SU-DHL-6 (cell line): ENCODE measurements at regions not wholly inside any gene's neighbourhood (a gene's known extent, or its start where the extent isn't known, plus 50 kb on each side); places are given as distances from the start of the nearest gene placed in this dataset.
"Not testable (repeated sequence)": the region's sequence is repeated elsewhere in the genome, so short reads cannot be mapped to it uniquely, and the experiment has no call there.

ENCODE experiments used
- H2AFZ ChIP-seq: fragments of 200-600 bp; sonication (generic); 2 replicates; pipeline ENCODE4 v1.6.1; 2014; ENCODE audit warnings: low read depth, mild to moderate bottlenecking, moderate library complexity, mixed read lengths, antibody characterized with exemption, low read length; ENCODE audit not compliant: severe bottlenecking
- H3F3A ChIP-seq: fragments of 200-600 bp; shearing (Covaris generic); 2 replicates; pipeline ENCODE4 v1.6.0; 2016; ENCODE audit warnings: antibody characterized with exemption, mild to moderate bottlenecking; ENCODE audit not compliant: insufficient read depth
- H3K27ac ChIP-seq: fragments of 200-600 bp; sonication (generic); 2 replicates; pipeline ENCODE4 v1.5.1; 2016; ENCODE audit warnings: low read depth, mild to moderate bottlenecking, low read length, moderate library complexity, mixed read lengths
- H3K27me3 ChIP-seq: fragments of 200-600 bp; sonication (generic), shearing (Covaris generic); 2 replicates; pipeline ENCODE4 v1.6.0; 2014; ENCODE audit warnings: mild to moderate bottlenecking, low read length
- H3K36me3 ChIP-seq: fragments of 200-600 bp; sonication (generic); 2 replicates; pipeline ENCODE4 v1.6.1; 2014; ENCODE audit warnings: mild to moderate bottlenecking, low read length, mixed read lengths
- H3K4me2 ChIP-seq: fragments of 300-600, 200-600 bp; shearing (Covaris generic), sonication (generic); 2 replicates; pipeline ENCODE4 v1.6.0; 2014; ENCODE audit warnings: low read length, low read depth, mild to moderate bottlenecking; ENCODE audit not compliant: poor library complexity, severe bottlenecking
- H3K4me3 ChIP-seq: fragments of 200-600 bp; sonication (generic); 2 replicates; pipeline ENCODE4 v1.5.1; 2014; ENCODE audit warnings: antibody characterized with exemption, low read length, mild to moderate bottlenecking, mixed read lengths; ENCODE audit not compliant: insufficient read depth, poor library complexity, severe bottlenecking
- H3K79me2 ChIP-seq: fragments of 200-600 bp; sonication (generic); 2 replicates; pipeline ENCODE4 v1.6.1; 2014; ENCODE audit warnings: mild to moderate bottlenecking, low read length, moderate library complexity; ENCODE audit not compliant: insufficient read depth
- H3K9ac ChIP-seq: fragments of 200-600 bp; sonication (generic); 2 replicates; pipeline ENCODE4 v1.7.0; 2014; ENCODE audit warnings: mild to moderate bottlenecking, low read length
- H3K9me2 ChIP-seq: fragments of 200-600 bp; sonication (generic); replicated peaks from 2 replicates; pipeline ENCODE4 v1.6.1; 2014; ENCODE audit warnings: low read length; ENCODE audit not compliant: insufficient read depth
- H3K9me3 ChIP-seq: fragments of 200-600 bp; sonication (generic); 2 replicates; pipeline ENCODE4 v1.6.1; 2014; ENCODE audit warnings: low read length, mixed read lengths; ENCODE audit not compliant: insufficient read depth
- H4K20me1 ChIP-seq: fragments of 200-600 bp; sonication (generic); 2 replicates; pipeline ENCODE4 v1.6.1; 2014; ENCODE audit warnings: low read depth, mild to moderate bottlenecking, antibody characterized with exemption, low read length, moderate library complexity, mixed read lengths
- EZH2phosphoT487 ChIP-seq: fragments of 200-600 bp; sonication (generic), shearing (Covaris generic); conservative IDR thresholded peaks from 2 replicates; pipeline ENCODE4 v1.6.1; 2018; ENCODE audit warnings: mild to moderate bottlenecking, antibody characterized with exemption, low read length, moderate library complexity, mixed read lengths
- TF ChIP-seq, protein P1 (sequence below): fragments of 200-600 bp; sonication (generic); IDR thresholded peaks from one replicate; pipeline ENCODE4 v1.5.1; 2017; ENCODE audit warnings: antibody characterized with exemption, mild to moderate bottlenecking, low read length, moderate library complexity; ENCODE audit not compliant: insufficient read depth, poor library complexity, severe bottlenecking

DNA sequence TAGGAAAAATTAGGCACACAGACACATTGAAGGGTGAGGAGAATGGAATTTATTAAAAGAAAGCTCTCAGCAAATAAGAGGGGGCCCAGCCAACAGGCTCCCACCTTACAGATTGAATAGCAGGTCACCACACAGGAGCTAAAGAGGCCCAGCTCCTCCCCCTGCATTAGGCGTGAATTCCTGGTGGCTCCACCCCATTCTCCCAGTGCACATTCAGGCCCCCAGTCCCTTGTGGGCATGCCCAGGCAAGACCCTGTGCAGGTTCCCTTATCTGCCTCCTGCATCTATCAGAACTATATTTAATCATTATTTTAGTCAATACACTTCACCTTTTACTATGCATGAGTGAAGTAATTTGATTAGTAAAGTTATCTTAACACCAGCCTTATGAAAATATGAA is 856.3 kb upstream of the NDST4 start:
- H3K79me2 ChIP-seq = no peaks in the 10 kb centered on the region
- no peak overlapping the region for H2AFZ ChIP-seq
- no peaks in the 10 kb centered on the region for H4K20me1 ChIP-seq
- H3K9ac ChIP-seq = no peak overlapping the region
- H3K36me3 ChIP-seq = no peaks in the 10 kb centered on the region
- no peak overlapping the region for H3K4me3 ChIP-seq
- no peaks in the 10 kb centered on the region for H3F3A ChIP-seq
- H3K9me3 ChIP-seq = no peaks in the 10 kb centered on the region
- H3K9me2 ChIP-seq = no peaks in the 10 kb centered on the region
- TF ChIP-seq, protein P1, sequence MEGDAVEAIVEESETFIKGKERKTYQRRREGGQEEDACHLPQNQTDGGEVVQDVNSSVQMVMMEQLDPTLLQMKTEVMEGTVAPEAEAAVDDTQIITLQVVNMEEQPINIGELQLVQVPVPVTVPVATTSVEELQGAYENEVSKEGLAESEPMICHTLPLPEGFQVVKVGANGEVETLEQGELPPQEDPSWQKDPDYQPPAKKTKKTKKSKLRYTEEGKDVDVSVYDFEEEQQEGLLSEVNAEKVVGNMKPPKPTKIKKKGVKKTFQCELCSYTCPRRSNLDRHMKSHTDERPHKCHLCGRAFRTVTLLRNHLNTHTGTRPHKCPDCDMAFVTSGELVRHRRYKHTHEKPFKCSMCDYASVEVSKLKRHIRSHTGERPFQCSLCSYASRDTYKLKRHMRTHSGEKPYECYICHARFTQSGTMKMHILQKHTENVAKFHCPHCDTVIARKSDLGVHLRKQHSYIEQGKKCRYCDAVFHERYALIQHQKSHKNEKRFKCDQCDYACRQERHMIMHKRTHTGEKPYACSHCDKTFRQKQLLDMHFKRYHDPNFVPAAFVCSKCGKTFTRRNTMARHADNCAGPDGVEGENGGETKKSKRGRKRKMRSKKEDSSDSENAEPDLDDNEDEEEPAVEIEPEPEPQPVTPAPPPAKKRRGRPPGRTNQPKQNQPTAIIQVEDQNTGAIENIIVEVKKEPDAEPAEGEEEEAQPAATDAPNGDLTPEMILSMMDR = no peak
- TF ChIP-seq EZH2phosphoT487 = no peak
- H3K27me3 ChIP-seq = no peaks in the 10 kb centered on the region
- no peak overlapping the region for H3K27ac ChIP-seq
- no peak overlapping the region for H3K4me2 ChIP-seq

DNA sequence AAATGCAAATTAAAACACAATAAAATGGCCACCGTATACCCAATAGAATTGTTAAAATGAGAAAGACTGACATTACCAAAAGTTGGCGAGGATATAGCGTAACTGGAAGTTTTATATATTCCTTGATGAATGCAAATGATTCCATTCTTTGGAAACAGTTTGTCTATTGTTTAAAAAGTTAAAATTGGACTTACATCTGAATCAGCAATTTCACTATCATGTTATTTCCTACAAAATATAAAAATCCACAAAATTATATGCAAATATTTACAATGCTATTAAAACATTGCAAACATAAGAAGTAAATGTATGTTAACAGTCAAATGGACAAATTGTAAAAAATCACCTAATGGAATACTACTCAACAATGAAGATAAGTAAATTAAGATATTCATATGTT is 852.2 kb upstream of the NDST4 start:
- Histone ChIP-seq H3K27ac (no peak overlapping the region), H3K9me3 (no peaks in the 10 kb centered on the region), H3K4me3 (no peak overlapping the region), H3K27me3 (no peaks in the 10 kb centered on the region), H3F3A (no peaks in the 10 kb centered on the region), H3K36me3 (no peaks in the 10 kb centered on the region), H3K9me2 (no peaks in the 10 kb centered on the region), H4K20me1 (no peaks in the 10 kb centered on the region), H2AFZ (no peak overlapping the region), H3K9ac (no peak overlapping the region), H3K79me2 (no peaks in the 10 kb centered on the region), H3K4me2 (no peak overlapping the region)
- no peak for TF ChIP-seq EZH2phosphoT487
- TF ChIP-seq, protein P1 = no peak

DNA sequence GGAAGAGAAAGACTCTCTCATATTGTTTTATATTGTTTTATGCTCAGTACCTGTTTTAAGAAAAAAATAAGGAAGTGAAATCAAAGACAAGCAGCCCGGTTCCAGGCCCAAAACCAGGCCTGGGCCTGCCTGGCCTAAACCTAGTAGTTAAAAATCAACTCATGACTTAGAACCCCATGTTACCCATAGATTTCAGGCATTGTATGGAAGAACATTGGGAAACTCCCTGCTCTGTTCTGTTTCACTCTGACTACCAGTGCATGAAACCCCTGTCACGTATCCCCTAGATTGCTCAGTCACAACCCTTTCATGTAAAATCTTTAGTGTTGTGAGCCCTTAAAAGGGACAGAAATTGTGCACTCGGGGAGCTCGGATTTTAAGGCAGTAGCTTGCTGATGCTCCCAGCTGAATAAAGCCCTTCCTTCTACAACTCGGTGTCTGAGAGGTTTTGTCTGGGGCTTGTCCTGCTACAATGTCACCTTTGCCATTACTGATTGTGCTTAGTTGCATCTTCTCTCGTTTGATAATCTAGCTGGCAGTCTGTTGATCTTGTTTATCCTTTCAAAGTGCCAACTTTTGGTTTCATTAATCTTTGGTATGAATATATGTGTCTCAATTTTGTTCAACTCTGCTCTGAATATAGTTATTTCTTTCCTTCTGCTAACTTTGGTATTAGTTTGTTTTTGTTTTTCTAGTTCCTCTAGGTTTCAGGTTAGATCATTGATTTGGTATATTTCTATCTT is 842.8 kb upstream of the NDST4 start:
- not testable (repeated sequence) for H3K9me2 ChIP-seq, H3K9me3 ChIP-seq, H3K36me3 ChIP-seq, H3K4me2 ChIP-seq, H3K4me3 ChIP-seq, H3K27me3 ChIP-seq, H3K27ac ChIP-seq, H3K9ac ChIP-seq, H2AFZ ChIP-seq, H3F3A ChIP-seq, H3K79me2 ChIP-seq, H4K20me1 ChIP-seq

DNA sequence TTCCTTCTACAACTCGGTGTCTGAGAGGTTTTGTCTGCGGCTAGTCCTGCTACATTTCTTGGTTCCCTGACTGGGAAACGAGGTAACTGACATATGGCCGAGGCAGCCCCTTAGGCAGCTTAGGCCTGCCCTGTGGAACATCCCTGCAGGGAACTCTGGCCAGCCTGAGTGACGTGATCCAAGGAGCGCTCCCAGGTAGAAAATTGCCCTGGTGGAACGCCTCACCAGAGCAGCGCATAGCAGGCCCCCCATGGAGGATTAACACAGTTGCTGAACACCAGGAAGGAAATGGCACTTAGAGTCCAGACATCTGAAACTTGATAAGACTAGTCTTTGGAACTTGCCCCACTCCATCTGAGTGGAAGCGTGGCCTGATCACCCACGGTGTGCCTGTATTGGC is 837.4 kb upstream of the NDST4 start:
- TF ChIP-seq EZH2phosphoT487 = no peak
- TF ChIP-seq, protein P1 = no peak
- Histone ChIP-seq H3K27me3 (no peaks in the 10 kb centered on the region), H3K79me2 (no peaks in the 10 kb centered on the region), H3K9me3 (no peaks in the 10 kb centered on the region), H3K9ac (no peak overlapping the region), H3K4me2 (no peak overlapping the region), H4K20me1 (no peaks in the 10 kb centered on the region), H3K4me3 (no peak overlapping the region), H3K9me2 (no peaks in the 10 kb centered on the region), H3K36me3 (no peaks in the 10 kb centered on the region), H3K27ac (no peak overlapping the region), H3F3A (no peaks in the 10 kb centered on the region), H2AFZ (no peak overlapping the region)

DNA sequence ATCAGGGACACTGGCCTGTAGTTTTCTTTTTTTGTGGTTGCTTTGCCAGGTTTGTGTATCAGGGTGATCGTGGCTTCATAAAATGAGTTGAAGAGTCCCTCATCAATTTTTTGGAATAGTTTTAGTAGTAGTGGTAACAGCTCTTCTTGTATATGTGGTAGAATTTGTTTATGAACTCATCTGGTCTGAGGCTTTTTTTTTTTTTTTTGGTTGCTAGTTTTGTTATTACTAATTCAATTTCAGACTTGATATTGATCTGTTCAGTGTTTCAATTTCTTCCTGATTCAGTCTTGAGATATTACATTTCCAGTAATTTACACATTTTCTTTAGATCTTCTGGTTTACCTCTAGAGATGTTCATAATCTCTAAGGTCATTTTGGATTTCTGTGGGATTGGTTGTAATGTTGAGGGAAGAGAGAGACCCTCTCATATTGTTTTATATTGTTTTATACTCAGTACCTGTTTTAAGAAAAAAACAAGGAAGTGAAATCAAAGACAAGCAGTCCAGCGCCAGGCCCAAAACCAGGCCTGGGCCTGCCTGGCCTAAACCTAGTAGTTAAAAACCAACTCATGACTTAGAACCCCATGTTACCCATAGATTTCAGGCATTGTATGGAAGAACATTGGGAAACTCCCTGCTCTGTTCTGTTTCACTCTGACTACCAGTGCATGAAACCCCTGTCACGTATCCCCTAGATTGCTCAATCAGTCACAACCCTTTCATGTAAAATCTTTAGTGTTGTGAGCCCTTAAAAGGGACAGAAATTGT is 836.7 kb upstream of the NDST4 start:
- not testable (repeated sequence) for H4K20me1 ChIP-seq, H3K27me3 ChIP-seq, H3K27ac ChIP-seq, H3K9me2 ChIP-seq, H3F3A ChIP-seq, H2AFZ ChIP-seq, H3K4me3 ChIP-seq, H3K36me3 ChIP-seq, H3K4me2 ChIP-seq, H3K9ac ChIP-seq, H3K9me3 ChIP-seq, H3K79me2 ChIP-seq
